ENCODE measurements at regions not wholly inside any gene's neighbourhood (a gene's known extent, or its start where the extent isn't known, plus 50 kb on each side); places are given as distances from the start of the nearest gene placed in this dataset.

DNA sequence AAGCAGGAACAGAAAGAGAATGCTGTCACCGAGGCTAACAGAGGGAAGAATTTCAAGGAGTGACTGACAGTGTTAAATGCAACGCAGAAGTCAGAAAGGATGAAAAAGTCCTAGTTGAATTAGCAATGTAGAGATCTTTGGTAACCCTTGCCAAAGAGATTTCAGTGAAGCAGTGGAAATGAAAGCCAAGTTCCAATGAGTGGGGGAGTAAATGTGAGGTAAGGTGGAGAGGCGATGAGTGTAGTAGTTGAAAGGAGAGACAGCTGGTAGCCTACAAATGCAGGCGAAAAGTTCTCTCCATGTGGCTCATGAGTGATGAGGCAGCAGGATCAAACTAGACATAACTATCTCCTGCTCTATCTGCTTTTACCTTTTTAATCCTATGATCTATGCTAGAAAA is 74.6 kb upstream of the IPO9 start:
- H2BK20ac ChIP-seq (ENCODE audit: low read length): no peak overlapping the region
- no peak overlapping the region for H2AK5ac ChIP-seq (ENCODE audit: low read depth, low read length)
- CTCF ChIA-PET (ENCODE audit: partially characterized antibody): interaction anchor here (1.0 kb wide), 1 partner anchor 193 kb away, joined by 4 read pairs; no protein-coding TSS in a partner anchor
- H3K18ac ChIP-seq (ENCODE audit: extremely low read depth, low read length): no peak overlapping the region
- FAIRE-seq (no peak), DNase-seq (ENCODE audit: low read depth in 1 of 2, low spot score in 2 of 2) (no peak)
- H3K23me2 ChIP-seq (ENCODE audit: low read depth, low read length): no peaks in the 10 kb centered on the region
- peaks cover 0 to 5% of the 10 kb centered on the region in 2 experiments for H4K20me1 ChIP-seq (replicated peaks in 1 of 2; ENCODE audit: control insufficient read depth in 1 of 2, insufficient read depth in 2 of 2, low read length in 2 of 2)
- no peak overlapping the region for H3K56ac ChIP-seq (replicated peaks; ENCODE audit: insufficient read length, low read depth, low read length)
- H2BK12ac ChIP-seq (ENCODE audit: low read depth, low read length): no peak overlapping the region
- no peak overlapping the region for H2BK120ac ChIP-seq (replicated peaks; ENCODE audit: low read depth, low read length)
- H3K79me1 ChIP-seq (ENCODE audit: low read depth, low read length): 0 out of 2 replicates have a peak, but pooled peaks cover 4% of the 10 kb centered on the region
- no peak overlapping the region for H4K5ac ChIP-seq (ENCODE audit: insufficient read length, low read depth, low read length)
- WGBS, 2 experiments (ENCODE audit: extremely low coverage in 1 of 2, insufficient coverage in 1 of 2, insufficient read length in 1 of 2, insufficient replicate concordance in 2 of 2, low coverage in 1 of 2, low lambda C conversion rate in 2 of 2, missing lambda C conversion rate in 1 of 2): 79% methylated on average over 4 of the region's 4 CpGs; no CpG with 5 or more reads in 1 of the 2 experiments
- H3K79me2 ChIP-seq (ENCODE audit: control insufficient read depth in 1 of 2, insufficient read depth in 2 of 2, low read length in 2 of 2): peaks cover 0 to 45% of the 10 kb centered on the region in 2 experiments; a peak in 3 of 4 replicates
- H3K14ac ChIP-seq (ENCODE audit: insufficient read length): no peak overlapping the region
- no peaks in the 10 kb centered on the region for H3K9me3 ChIP-seq (ENCODE audit: insufficient read depth in 2 of 2, low read depth in 1 of 2, low read length in 1 of 2)
- no peaks in the 10 kb centered on the region for H3K36me3 ChIP-seq (ENCODE audit: control insufficient read depth in 2 of 4, insufficient read depth in 4 of 4, low read length in 3 of 4)
- no peak overlapping the region for H3K4ac ChIP-seq (replicated peaks; ENCODE audit: insufficient read length, low read depth, low read length)
- H4K8ac ChIP-seq (ENCODE audit: extremely low read depth, insufficient read depth, low read length): no peak overlapping the region
- POLR2A ChIA-PET (ENCODE audit: partially characterized antibody): no interaction called here
- no peak for TF ChIP-seq POLR2AphosphoS5 (IDR thresholded peaks at IDR 0.05; ENCODE audit: low read depth, low read length)
- no peak for TF ChIP-seq EZH2 (IDR thresholded peaks at IDR 0.05; ENCODE audit: low read depth, low read length, severe bottlenecking)
- no peak overlapping the region for H4K91ac ChIP-seq (replicated peaks; ENCODE audit: insufficient read length, low read length)
- H3K9ac ChIP-seq (replicated peaks in 1 of 4; ENCODE audit: extremely low read depth in 1 of 4, low read depth in 3 of 4, low read length in 3 of 4): no peak overlapping the region
- no peak overlapping the region for H2BK5ac ChIP-seq (ENCODE audit: low read depth, low read length)
- H3K4me2 ChIP-seq (ENCODE audit: insufficient read depth in 1 of 2, low read depth in 2 of 2, low read length in 2 of 2): 0 out of 4 replicates have a peak overlapping the region, but pooled peaks of 1 of the 2 experiments have one; percentile 31
- no peaks in the 10 kb centered on the region for H3K27me3 ChIP-seq (replicated peaks in 1 of 4; ENCODE audit: control insufficient read depth in 3 of 4, extremely low read depth in 1 of 4, insufficient read depth in 3 of 4, low read length in 3 of 4)
- no peak overlapping the region for H3K23ac ChIP-seq (ENCODE audit: insufficient read length)
- peaks cover 9 to 32% (median 24%) of the 10 kb centered on the region in 4 experiments for H3K4me1 ChIP-seq (replicated peaks in 1 of 4; ENCODE audit: control insufficient read depth in 3 of 4, insufficient read depth in 4 of 4, low read length in 3 of 4)
- H3K4me3 ChIP-seq (ENCODE audit: extremely low read depth in 1 of 4, insufficient read depth in 2 of 4, low read depth in 3 of 4, low read length in 4 of 4): no peak overlapping the region
- no peak overlapping the region for H2AFZ ChIP-seq (ENCODE audit: low read length)
- H2BK15ac ChIP-seq (ENCODE audit: low read length): peak overlapping the region; percentile 14; the same call in 1 of the 2 replicates
- H3K27ac ChIP-seq (ENCODE audit: low read depth, low read length): no peak overlapping the region

Measured in H1 (cell line).